GM13977 (cell line): ENCODE measurements at regions not wholly inside any gene's neighbourhood (a gene's known extent, or its start where the extent isn't known, plus 50 kb on each side); places are given as distances from the start of the nearest gene placed in this dataset.

Experiments used
- DNase-seq: peaks from one replicate; pipeline ENCODE4 v3.0.0; 2012; ENCODE audit warnings: low spot score
- CTCF ChIP-seq: IDR thresholded peaks from 2 replicates; pipeline ENCODE4 v1.5.1; 2012; ENCODE audit warnings: mild to moderate bottlenecking, control low read depth; ENCODE audit not compliant: insufficient read depth; ENCODE audit errors: extremely low read depth, missing control alignments
- in situ Hi-C: fragments of 300-500 bp; cut with MboI; formaldehyde crosslinking; loops from one replicate; pipeline ENCODE4 v1.12.0; 2022; ENCODE audit warnings: low sequenced_read_pairs, low pct_unique_long_range_greater_than_20kb, mixed read lengths, inconsistent platforms; ENCODE audit not compliant: unreplicated experiment

GRCh38 chr10:94104316-94105000 lies 110.7 kb downstream of the PLCE1 start:
- TF ChIP-seq CTCF, result no peak
- in situ Hi-C loops, result no loop called here
- DNase-seq, result no peak

- in situ Hi-C loops, result no loop called here
- no peak for TF ChIP-seq CTCF
- DNase-seq, result no peak
These were observed 111.5 kb downstream of the PLCE1 start for GRCh38 chr10:94105226-94105625.

- DNase-seq, result no peak
- no peak for TF ChIP-seq CTCF
- in situ Hi-C loops, result no loop called here
These were observed 113.5 kb downstream of the PLCE1 start for GRCh38 chr10:94107191-94107590.

- no peak for DNase-seq
- no peak for TF ChIP-seq CTCF
- in situ Hi-C loops, result no loop called here
These were observed 114.5 kb downstream of the PLCE1 start for GRCh38 chr10:94108200-94108599.

GRCh38 chr10:94111367-94111766 lies 117.6 kb downstream of the PLCE1 start:
- in situ Hi-C loops, result no loop called here
- TF ChIP-seq CTCF, result no peak
- DNase-seq, result no peak

- no peak for DNase-seq
- in situ Hi-C loops, result no loop called here
- no peak for TF ChIP-seq CTCF
These were observed 118.6 kb downstream of the PLCE1 start for GRCh38 chr10:94112321-94112720.
